ENCODE measurements at regions not wholly inside any gene's neighbourhood (a gene's known extent, or its start where the extent isn't known, plus 50 kb on each side); places are given as distances from the start of the nearest gene placed in this dataset.

DNA sequence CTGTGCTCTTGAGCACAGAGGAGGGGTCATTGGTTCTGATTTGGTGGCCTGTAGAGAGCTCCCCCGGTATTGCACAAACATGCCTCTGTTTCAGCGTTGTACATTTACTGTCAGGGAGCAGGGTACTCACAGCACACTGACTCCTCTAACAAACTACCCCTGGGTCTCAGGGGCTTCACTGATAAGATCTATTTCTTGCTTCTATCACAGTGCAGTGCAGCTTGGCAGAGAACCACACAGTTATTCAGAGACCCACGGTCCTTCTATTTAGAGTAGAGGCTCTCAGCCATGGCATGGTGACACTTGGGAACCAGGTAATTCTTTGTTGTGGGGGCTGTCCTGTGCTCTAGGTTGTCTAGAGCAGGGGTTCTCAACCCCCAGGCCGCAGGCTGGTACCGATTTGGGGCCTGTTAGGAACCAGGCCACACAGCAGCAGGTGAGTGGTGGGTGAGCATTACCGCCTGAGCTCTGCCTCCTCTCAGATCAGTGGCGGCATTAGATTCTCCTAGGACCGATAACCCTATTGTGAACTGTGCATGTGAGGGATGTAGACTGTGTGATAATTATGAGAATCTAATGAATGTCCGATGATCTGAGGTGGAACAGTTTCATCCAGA is 133.4 kb upstream of the MYCN start:
- TF ChIP-seq EP300 (IDR thresholded peaks at IDR 0.05) (no peak), POLR2A (IDR thresholded peaks at IDR 0.05) (no peak), POLR2AphosphoS5 (IDR thresholded peaks at IDR 0.05) (no peak)
- TF ChIP-seq, protein P1, sequence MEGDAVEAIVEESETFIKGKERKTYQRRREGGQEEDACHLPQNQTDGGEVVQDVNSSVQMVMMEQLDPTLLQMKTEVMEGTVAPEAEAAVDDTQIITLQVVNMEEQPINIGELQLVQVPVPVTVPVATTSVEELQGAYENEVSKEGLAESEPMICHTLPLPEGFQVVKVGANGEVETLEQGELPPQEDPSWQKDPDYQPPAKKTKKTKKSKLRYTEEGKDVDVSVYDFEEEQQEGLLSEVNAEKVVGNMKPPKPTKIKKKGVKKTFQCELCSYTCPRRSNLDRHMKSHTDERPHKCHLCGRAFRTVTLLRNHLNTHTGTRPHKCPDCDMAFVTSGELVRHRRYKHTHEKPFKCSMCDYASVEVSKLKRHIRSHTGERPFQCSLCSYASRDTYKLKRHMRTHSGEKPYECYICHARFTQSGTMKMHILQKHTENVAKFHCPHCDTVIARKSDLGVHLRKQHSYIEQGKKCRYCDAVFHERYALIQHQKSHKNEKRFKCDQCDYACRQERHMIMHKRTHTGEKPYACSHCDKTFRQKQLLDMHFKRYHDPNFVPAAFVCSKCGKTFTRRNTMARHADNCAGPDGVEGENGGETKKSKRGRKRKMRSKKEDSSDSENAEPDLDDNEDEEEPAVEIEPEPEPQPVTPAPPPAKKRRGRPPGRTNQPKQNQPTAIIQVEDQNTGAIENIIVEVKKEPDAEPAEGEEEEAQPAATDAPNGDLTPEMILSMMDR (IDR thresholded peaks at IDR 0.05): no peak
- H3K4me3 ChIP-seq: no peak overlapping the region
- no peaks in the 10 kb centered on the region for H3K4me1 ChIP-seq
- H3K27ac ChIP-seq: no peak overlapping the region
- no peaks in the 10 kb centered on the region for H3K9me3 ChIP-seq
- H3K27me3 ChIP-seq: no peaks in the 10 kb centered on the region
- DNase-seq: no peak
- WGBS, 2 donors: 88 to 96% methylated on average over 3 to 9 of the region's 9 CpGs
- ATAC-seq (ENCODE audit: low FRiP score in 2 of 2): no peak
- no peaks in the 10 kb centered on the region for H3K36me3 ChIP-seq

DNA sequence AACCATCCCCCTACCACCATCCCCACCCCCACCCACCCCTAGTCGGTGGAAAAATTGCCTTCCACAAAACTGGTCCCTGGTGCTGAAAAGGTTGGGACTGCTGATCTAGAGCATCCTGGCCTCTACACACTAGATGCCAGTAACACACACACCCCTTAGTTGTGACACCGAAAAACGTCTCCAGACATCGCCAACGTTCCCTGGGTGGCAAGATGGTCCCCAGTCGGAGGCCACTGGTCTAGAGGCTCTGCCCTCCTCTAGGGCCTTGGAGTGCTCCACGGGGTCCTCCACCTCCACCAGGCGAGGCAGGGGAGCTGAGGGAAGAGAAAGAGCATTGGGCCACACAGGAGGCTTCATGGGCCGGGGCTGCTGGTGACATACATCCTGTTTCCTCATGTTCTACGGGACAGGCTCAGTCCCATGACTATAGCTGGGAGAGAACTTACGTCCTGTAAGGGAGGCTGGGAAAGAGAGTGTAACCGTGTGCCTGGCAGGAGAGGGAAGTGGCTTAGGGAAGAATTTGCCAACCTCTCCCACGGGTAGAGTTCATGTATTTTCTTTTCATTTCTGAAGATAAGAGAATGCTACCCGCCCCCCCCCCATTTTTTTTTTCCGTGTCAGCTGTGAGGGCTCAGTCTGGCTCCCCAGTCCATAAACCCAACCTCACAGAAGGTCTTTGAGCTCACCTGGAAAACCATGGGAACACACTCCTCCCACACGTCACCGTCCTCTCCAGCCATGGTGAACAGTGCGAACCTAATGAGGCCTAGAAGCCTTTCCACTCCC is 132.7 kb upstream of the MYCN start:
- WGBS, 2 donors: 82 to 86% methylated on average over 15 to 17 of the region's 18 CpGs
- Histone ChIP-seq H3K9me3 (no peaks in the 10 kb centered on the region), H3K4me1 (no peaks in the 10 kb centered on the region), H3K27me3 (no peaks in the 10 kb centered on the region), H3K36me3 (no peaks in the 10 kb centered on the region), H3K27ac (no peak overlapping the region), H3K4me3 (no peak overlapping the region)
- no peak for ATAC-seq (ENCODE audit: low FRiP score in 2 of 2)
- no peak for DNase-seq
- no peak for TF ChIP-seq POLR2AphosphoS5 (IDR thresholded peaks at IDR 0.05)
- TF ChIP-seq, protein P1 (IDR thresholded peaks at IDR 0.05): no peak

GRCh38 chr2:15808204-15808910 is 132.0 kb upstream of the MYCN start:
- DNase-seq (peak in 1 of 2 donors; percentile 25), ATAC-seq (ENCODE audit: low FRiP score in 2 of 2) (no peak)
- H3K27me3 ChIP-seq: no peaks in the 10 kb centered on the region
- no peak overlapping the region for H3K4me3 ChIP-seq
- TF ChIP-seq POLR2A (IDR thresholded peaks at IDR 0.05) (no peak), EP300 (IDR thresholded peaks at IDR 0.05) (no peak), POLR2AphosphoS5 (IDR thresholded peaks at IDR 0.05) (no peak)
- TF ChIP-seq, protein P1 (IDR thresholded peaks at IDR 0.05): no peak
- H3K9me3 ChIP-seq: no peaks in the 10 kb centered on the region
- H3K27ac ChIP-seq: no peak overlapping the region
- H3K4me1 ChIP-seq: no peaks in the 10 kb centered on the region
- no peaks in the 10 kb centered on the region for H3K36me3 ChIP-seq
- 77 to 79% methylated on average over 27 to 28 of the region's 28 CpGs for WGBS, 2 donors

DNA sequence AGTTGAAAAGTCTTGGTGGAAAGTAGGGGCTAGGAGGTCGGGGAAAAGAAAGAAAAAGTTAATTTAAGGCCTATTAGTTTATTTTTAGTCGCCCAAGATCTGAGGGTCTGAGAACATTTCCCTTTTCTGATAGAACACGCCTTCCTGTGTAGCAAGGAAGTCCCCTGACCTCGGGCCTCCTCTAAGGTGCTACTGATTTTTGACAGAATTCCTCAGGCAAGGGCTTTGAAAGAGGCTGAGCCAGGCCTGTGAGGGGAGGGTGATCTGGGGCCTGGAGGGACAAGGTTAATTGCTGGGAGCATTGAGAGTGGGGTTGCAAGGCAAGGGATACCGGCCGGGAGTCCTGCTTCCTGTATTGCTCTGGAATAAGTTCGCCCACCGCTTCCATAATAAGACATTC is 131.4 kb upstream of the MYCN start:
- Histone ChIP-seq H3K9me3 (no peaks in the 10 kb centered on the region), H3K27ac (no peak overlapping the region), H3K27me3 (no peaks in the 10 kb centered on the region), H3K36me3 (no peaks in the 10 kb centered on the region), H3K4me1 (no peaks in the 10 kb centered on the region), H3K4me3 (no peak overlapping the region)
- no peak for TF ChIP-seq POLR2A (IDR thresholded peaks at IDR 0.05)
- TF ChIP-seq, protein P1 (IDR thresholded peaks at IDR 0.05): no peak
- TF ChIP-seq POLR2AphosphoS5 (IDR thresholded peaks at IDR 0.05): no peak
- TF ChIP-seq EP300 (IDR thresholded peaks at IDR 0.05): no peak
- DNase-seq (no peak), ATAC-seq (ENCODE audit: low FRiP score in 2 of 2) (no peak)
- 51 to 61% methylated on average over 8 of the region's 8 CpGs for WGBS, 2 donors
